G401 (cell line): ENCODE measurements at regions not wholly inside any gene's neighbourhood (a gene's known extent, or its start where the extent isn't known, plus 50 kb on each side); places are given as distances from the start of the nearest gene placed in this dataset.

Source experiments
- DNase-seq: peaks from one replicate; pipeline ENCODE4 v3.0.0-alpha.2; 2015; ENCODE audit warnings: low spot score
- in situ Hi-C: cut with HindIII; loops from 2 replicates; pipeline ENCODE4 v1.10.0; 2016; ENCODE audit warnings: low sequenced_read_pairs, mixed read lengths

GRCh38 chr21:22223385-22223784, 1225.2 kb downstream of the NCAM2 start:
- in situ Hi-C loops: no loop called here

GRCh38 chr21:22224261-22224660, 1226.1 kb downstream of the NCAM2 start:
- no peak for DNase-seq
- in situ Hi-C loops: no loop called here

More at GRCh38 chr21:22223385-22223784, 1225.2 kb downstream of the NCAM2 start:
- DNase-seq: no peak

- in situ Hi-C loops: no loop called here
- DNase-seq: no peak
Measured at GRCh38 chr21:22225299-22225698, 1227.1 kb downstream of the NCAM2 start.

GRCh38 chr21:22231013-22231412, 1232.8 kb downstream of the NCAM2 start:
- no peak for DNase-seq
- in situ Hi-C loops: no loop called here

- in situ Hi-C loops: no loop called here
- no peak for DNase-seq
Measured at GRCh38 chr21:22235866-22236590, 1237.8 kb downstream of the NCAM2 start.

GRCh38 chr21:22244516-22244915, 1246.3 kb downstream of the NCAM2 start:
- in situ Hi-C loops: no loop called here
- DNase-seq: no peak

- DNase-seq: no peak
- in situ Hi-C loops: no loop called here
Measured at GRCh38 chr21:22250355-22250754, 1252.1 kb downstream of the NCAM2 start.

- no peak for DNase-seq
- in situ Hi-C loops: no loop called here
Measured at GRCh38 chr21:22253761-22254160, 1255.6 kb downstream of the NCAM2 start.

- in situ Hi-C loops: no loop called here
- DNase-seq: no peak
Measured at GRCh38 chr21:22258821-22259220, 1260.6 kb downstream of the NCAM2 start.

- in situ Hi-C loops: no loop called here
- DNase-seq: no peak
Measured at GRCh38 chr21:22260274-22260673, 1262.1 kb downstream of the NCAM2 start.

- in situ Hi-C loops: no loop called here
- DNase-seq: no peak
Measured at GRCh38 chr21:22263890-22264289, 1265.7 kb downstream of the NCAM2 start.

- in situ Hi-C loops: no loop called here
- DNase-seq: no peak
Measured at GRCh38 chr21:22277341-22277740, 1279.1 kb downstream of the NCAM2 start.

- in situ Hi-C loops: no loop called here
- no peak for DNase-seq
Measured at GRCh38 chr21:22278366-22278765, 1280.2 kb downstream of the NCAM2 start.

- DNase-seq: peak; percentile 18
- in situ Hi-C loops: no loop called here
Measured at GRCh38 chr21:22280851-22281250, 1282.6 kb downstream of the NCAM2 start.

GRCh38 chr21:22288885-22289499, 1290.8 kb downstream of the NCAM2 start:
- no peak for DNase-seq
- in situ Hi-C loops: no loop called here

- DNase-seq: no peak
Measured at GRCh38 chr21:22292144-22292543, 1293.9 kb downstream of the NCAM2 start.

GRCh38 chr21:22297575-22297974, 1299.4 kb downstream of the NCAM2 start:
- in situ Hi-C loops: no loop called here
- no peak for DNase-seq

More at GRCh38 chr21:22292144-22292543, 1293.9 kb downstream of the NCAM2 start:
- in situ Hi-C loops: no loop called here

GRCh38 chr21:22311741-22312462, 1313.7 kb downstream of the NCAM2 start:
- in situ Hi-C loops: no loop called here
- DNase-seq: no peak

- in situ Hi-C loops: no loop called here
- DNase-seq: no peak
Measured at GRCh38 chr21:22314963-22315362, 1316.8 kb downstream of the NCAM2 start.

GRCh38 chr21:22319435-22319834, 1321.2 kb downstream of the NCAM2 start:
- in situ Hi-C loops: no loop called here
- peak; percentile 17 for DNase-seq
